ENCODE measurements at regions not wholly inside any gene's neighbourhood (a gene's known extent, or its start where the extent isn't known, plus 50 kb on each side); places are given as distances from the start of the nearest gene placed in this dataset.
A peak's percentile ranks its signal among the peaks of the same experiment; 100 is the strongest.
"Not testable (repeated sequence)": the region's sequence is repeated elsewhere in the genome, so short reads cannot be mapped to it uniquely, and the experiment has no call there.

DNA sequence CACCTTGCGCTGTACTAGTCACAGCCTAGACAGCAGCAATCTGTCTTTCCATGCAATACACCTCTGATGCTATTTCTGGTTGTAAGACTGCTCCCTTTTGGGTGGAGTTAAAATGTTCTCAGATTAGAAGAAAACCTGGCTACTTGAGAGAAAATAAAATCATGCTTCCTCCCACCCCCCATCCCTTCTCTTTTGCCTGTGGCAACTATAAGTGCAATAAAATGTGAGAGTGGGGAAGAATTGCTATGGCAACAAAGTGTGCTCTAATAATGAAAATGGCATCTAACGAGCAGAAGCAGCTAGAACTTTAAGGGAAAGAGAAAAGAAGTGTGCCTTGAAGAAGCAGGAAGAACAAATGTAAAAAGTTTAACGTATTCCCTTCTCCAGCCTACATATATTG is 464.2 kb upstream of the FSHR start:
- Histone ChIP-seq H3K4me1 (replicated peaks in 1 of 2) (no peaks in the 10 kb centered on the region), H3K4me3 (no peak overlapping the region), H3K27ac (no peak overlapping the region)
- no peak for ATAC-seq (replicated peaks in 6 of 8)
- WGBS, 10 experiments, result 0 to 83% (median 61%) methylated on average over 1 to 3 of the region's 3 CpGs; no CpG with 5 or more reads in 1 of the 10 experiments
- in situ Hi-C loops (cut with MboI; ENCODE audit: low pct_unique_long_range_greater_than_20kb in 2 of 9, low sequenced_read_pairs in 9 of 9, unreplicated experiment in 9 of 9), result no loop called here

DNA sequence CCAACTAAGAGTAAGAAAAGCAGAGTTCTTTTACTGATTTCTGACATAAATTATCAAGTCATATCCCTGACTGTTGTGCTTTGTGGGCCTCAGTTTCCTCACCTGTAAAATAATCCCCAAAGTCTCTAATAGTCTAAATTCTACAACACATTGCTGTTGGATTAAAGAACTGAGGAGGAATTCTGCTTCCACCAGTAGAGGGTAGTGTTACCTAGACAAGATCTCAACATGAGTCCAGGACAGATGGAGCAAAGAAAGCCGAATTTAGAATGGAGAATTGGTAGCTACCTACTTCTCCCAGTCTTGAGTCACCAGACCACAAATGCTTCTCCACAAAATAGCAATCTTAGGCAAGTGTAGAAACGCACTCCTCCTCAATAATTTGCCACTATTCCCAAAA is 462.5 kb upstream of the FSHR start:
- H3K4me1 ChIP-seq (replicated peaks in 1 of 2), result no peaks in the 10 kb centered on the region
- in situ Hi-C loops (cut with MboI; ENCODE audit: low pct_unique_long_range_greater_than_20kb in 2 of 9, low sequenced_read_pairs in 9 of 9, unreplicated experiment in 9 of 9), result no loop called here
- WGBS, 10 experiments, result 0 to 52% (median 15%) methylated on average over 1 to 2 of the region's 2 CpGs; no CpG with 5 or more reads in 1 of the 10 experiments
- ATAC-seq (replicated peaks in 6 of 8), result peak in 3 of 8 experiments; percentile 37 to 72 (median 45)
- H3K4me3 ChIP-seq, result no peak overlapping the region
- H3K27ac ChIP-seq, result no peak overlapping the region

DNA sequence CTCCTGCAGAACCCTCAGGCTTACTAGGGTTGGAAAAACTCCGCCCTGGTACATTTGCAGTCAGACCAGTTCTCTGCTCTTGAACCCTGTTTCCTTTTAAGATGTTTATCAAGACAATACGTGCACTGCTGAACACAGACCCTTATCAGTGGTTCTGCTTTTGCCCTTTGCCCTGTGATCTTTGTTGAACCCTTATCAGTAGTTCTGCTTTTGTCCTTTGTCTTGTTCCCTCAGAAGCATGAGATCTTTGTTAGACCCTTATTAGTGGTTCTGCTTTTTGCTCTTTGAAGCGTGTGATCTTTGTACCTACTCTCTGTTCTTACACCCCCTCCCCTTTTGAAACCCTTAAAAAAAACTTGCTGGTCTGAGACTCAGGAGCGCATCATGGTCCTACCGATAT is 457.5 kb upstream of the FSHR start:
- H3K4me1 ChIP-seq (replicated peaks in 1 of 2); H3K27ac ChIP-seq; in situ Hi-C loops (cut with MboI; ENCODE audit: low pct_unique_long_range_greater_than_20kb in 2 of 9, low sequenced_read_pairs in 9 of 9, unreplicated experiment in 9 of 9); ATAC-seq (replicated peaks in 6 of 8); H3K4me3 ChIP-seq: not testable (repeated sequence)
- 0 to 100% (median 96%) methylated on average over 1 to 5 of the region's 5 CpGs; no CpG with 5 or more reads in 2 of the 10 experiments for WGBS, 10 experiments

DNA sequence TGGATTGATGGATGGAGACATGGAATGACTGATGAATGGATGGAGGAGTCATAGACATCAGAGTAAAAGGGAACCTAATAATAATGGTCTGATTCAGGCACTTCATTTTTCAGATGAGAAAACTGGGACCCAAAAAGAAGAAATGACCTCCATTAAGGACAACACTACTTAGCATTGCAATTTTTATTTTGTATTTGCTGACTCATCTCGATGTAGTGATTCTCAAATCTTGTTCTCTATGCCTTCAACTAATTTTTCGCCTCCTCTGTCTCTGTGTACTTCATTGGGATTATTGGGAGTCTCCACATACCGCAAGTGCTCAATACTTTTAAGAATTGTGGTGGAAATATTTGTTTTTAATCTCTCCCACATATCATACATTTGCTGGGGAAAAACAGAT is 446.2 kb upstream of the FSHR start:
- 0 to 91% (median 64%) methylated on average over 1 to 3 of the region's 3 CpGs; no CpG with 5 or more reads in 4 of the 10 experiments for WGBS, 10 experiments
- no peaks in the 10 kb centered on the region for H3K4me1 ChIP-seq (replicated peaks in 1 of 2)
- in situ Hi-C loops (cut with MboI; ENCODE audit: low pct_unique_long_range_greater_than_20kb in 2 of 9, low sequenced_read_pairs in 9 of 9, unreplicated experiment in 9 of 9), result no loop called here

DNA sequence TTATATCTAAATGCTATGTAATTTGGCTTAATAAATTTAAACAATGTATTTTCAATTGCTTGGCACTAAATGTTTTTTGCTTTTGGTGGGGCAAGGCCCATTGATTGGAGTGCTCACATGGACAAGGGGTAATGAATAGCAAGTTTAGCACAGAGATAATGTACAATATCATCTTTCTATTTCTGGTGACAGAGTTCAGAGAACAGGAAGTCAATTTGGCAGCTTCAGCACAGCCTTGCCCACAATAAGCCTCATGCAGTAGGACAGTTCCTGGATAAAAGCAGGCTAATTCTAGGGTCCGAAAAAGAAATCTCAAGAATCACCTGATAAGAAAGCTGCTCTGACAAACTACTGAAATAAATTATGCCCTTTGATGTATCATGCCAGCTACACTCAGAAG is 443.9 kb upstream of the FSHR start:
- in situ Hi-C loops (cut with MboI; ENCODE audit: low pct_unique_long_range_greater_than_20kb in 2 of 9, low sequenced_read_pairs in 9 of 9, unreplicated experiment in 9 of 9), result no loop called here
- no peak overlapping the region for H3K27ac ChIP-seq
- ATAC-seq (replicated peaks in 6 of 8), result no peak
- H3K4me3 ChIP-seq, result no peak overlapping the region
- WGBS, 10 experiments, result 0 to 100% (median 50%) methylated on average over 1 of the region's 1 CpG; no CpG with 5 or more reads in 6 of the 10 experiments
- H3K4me1 ChIP-seq (replicated peaks in 1 of 2), result no peaks in the 10 kb centered on the region

More for the DNA sequence above, 446.2 kb upstream of the FSHR start:
- ATAC-seq (replicated peaks in 6 of 8), result no peak
- H3K27ac ChIP-seq, result no peak overlapping the region
- H3K4me3 ChIP-seq, result no peak overlapping the region

DNA sequence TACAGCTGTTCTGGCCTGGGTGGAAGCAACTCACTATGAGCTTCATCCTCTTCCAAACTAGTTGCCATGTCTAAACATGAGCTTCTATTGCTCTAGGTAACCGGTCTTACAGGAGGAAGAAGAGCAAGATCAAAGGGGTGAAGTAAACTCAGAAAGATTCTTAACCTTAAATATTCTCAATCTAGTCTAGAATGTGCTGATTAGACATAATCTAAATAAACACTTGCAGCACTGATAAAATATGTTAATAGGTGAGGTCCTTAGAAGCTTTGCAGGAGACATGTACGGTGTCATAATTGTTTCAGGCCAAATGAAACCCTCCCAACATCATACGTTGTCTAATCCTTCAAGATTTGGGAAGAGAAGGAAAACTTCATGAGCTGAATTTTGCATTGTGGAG is 431.6 kb upstream of the FSHR start:
- WGBS, 10 experiments, result 0 to 92% (median 80%) methylated on average over 1 to 3 of the region's 3 CpGs; no CpG with 5 or more reads in 1 of the 10 experiments
- no peak overlapping the region for H3K27ac ChIP-seq

DNA sequence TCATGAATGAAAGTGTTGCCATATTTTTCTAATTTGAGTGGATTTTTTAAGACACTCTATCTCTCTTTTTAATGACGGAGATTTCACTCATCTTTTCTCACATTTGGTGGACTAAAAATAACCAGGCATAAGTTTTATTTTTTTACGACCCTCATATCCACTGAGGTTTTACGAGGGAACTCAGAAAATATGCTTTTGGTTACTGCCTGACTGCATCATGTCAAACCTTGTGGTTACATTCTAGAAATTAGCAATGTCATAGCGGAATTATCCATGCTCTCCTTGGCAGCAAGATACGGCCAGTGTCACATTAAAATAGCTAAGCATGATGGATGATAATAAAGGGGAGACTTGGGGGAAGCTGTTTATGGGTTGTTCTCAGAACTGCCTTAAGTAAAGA is 428.6 kb upstream of the FSHR start:
- in situ Hi-C loops (cut with MboI; ENCODE audit: low pct_unique_long_range_greater_than_20kb in 2 of 9, low sequenced_read_pairs in 9 of 9, unreplicated experiment in 9 of 9), result no loop called here
- H3K4me3 ChIP-seq, result no peak overlapping the region
- ATAC-seq (replicated peaks in 6 of 8), result peak in 4 of 8 experiments; percentile 28 to 78 (median 56)
- 0 to 82% (median 60%) methylated on average over 2 to 5 of the region's 5 CpGs for WGBS, 10 experiments
- H3K27ac ChIP-seq, result peak overlapping the region in 1 of 2 donors; percentile 24
- peaks cover 0 to 8% of the 10 kb centered on the region in 2 donors for H3K4me1 ChIP-seq (replicated peaks in 1 of 2)

More for the DNA sequence above, 431.6 kb upstream of the FSHR start:
- in situ Hi-C loops (cut with MboI; ENCODE audit: low pct_unique_long_range_greater_than_20kb in 2 of 9, low sequenced_read_pairs in 9 of 9, unreplicated experiment in 9 of 9), result no loop called here
- ATAC-seq (replicated peaks in 6 of 8), result no peak
- Histone ChIP-seq H3K4me3 (no peak overlapping the region), H3K4me1 (replicated peaks in 1 of 2) (peaks cover 0 to 8% of the 10 kb centered on the region in 2 donors)

DNA sequence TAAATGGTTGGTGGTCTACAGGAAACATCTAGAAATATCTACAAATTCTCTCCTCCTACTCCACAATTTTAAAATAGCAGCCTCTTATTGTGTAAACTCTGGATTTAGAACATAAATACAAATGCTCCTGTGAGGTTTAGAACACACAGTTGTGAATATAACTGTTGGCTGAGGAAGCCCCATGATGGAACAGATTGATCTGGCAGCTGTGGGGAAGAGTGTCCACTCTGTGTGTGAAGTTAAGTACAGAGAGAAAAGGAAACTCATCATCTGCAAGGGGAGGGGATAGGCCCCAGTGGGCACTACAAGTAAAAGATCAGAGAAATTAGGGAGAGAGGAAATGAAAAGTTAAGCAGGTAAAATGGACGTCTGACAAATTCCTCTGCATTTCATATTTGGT is 422.7 kb upstream of the FSHR start:
- in situ Hi-C loops (cut with MboI; ENCODE audit: low pct_unique_long_range_greater_than_20kb in 2 of 9, low sequenced_read_pairs in 9 of 9, unreplicated experiment in 9 of 9), result no loop called here
- 0 to 90% (median 41%) methylated on average over 1 of the region's 1 CpG for WGBS, 10 experiments
- no peak overlapping the region for H3K27ac ChIP-seq

DNA sequence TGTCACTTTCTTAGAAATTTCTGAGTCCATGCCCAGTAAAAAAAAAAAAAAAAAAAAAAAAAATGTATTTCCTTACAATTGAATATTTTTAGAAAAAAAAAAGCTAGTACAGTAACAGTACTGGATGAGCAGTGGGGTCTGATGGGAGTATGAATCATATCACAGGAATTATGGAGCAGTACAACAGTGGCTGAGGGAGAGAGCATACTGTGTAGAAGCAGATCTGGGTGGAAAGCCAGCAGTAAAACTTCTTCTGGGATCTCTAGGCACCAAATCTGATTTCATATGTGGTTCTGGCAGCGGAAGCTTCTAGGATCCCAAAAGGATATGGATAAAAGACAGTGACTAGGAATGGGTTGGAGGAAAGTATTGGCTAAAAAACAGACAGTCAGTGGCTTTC is 414.9 kb upstream of the FSHR start:
- Histone ChIP-seq H3K4me3 (no peak overlapping the region), H3K4me1 (replicated peaks in 1 of 2) (no peaks in the 10 kb centered on the region), H3K27ac (no peak overlapping the region)
- no peak for ATAC-seq (replicated peaks in 6 of 8)
- in situ Hi-C loops (cut with MboI; ENCODE audit: low pct_unique_long_range_greater_than_20kb in 2 of 9, low sequenced_read_pairs in 9 of 9, unreplicated experiment in 9 of 9), result no loop called here
- 0 to 100% (median 43%) methylated on average over 1 of the region's 1 CpG; no CpG with 5 or more reads in 3 of the 10 experiments for WGBS, 10 experiments

More for the DNA sequence above, 422.7 kb upstream of the FSHR start:
- Histone ChIP-seq H3K4me1 (replicated peaks in 1 of 2) (no peaks in the 10 kb centered on the region), H3K4me3 (no peak overlapping the region)
- no peak for ATAC-seq (replicated peaks in 6 of 8)

DNA sequence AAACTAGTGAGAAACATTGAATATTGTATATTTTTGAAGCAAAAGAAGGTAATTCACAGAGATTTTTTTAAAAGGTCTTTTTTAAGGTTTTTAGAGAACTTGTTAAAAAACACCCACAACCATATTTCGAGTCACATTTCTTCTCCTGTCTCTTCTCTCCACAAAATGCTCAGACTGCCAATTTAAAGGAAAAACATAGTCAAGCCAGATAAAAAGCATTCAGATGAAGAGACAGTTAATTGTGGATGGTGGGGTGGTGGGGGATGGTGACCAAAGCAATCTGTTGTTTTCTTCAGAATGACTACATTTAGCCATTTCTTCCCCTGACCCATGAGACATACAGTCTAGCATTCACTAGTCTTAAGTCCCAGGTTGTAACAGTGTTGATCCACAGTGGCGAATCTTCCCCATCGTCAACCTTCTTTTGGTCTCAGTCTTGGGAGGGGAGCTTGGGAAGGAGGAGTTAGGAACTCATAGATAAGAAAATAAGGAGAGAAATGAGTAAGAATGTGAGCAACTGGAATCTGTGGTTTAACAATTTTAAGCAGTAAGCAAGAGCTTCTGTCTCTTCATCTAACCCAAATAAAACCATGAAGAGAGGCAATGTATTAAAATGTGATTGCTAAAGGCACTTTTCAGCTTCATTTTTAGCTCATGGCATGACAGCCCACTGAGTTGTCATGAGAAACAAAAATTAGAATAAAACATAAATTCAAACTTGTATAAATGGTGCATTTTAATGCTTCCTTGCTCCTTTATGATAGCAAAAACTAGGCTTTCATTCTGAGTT is 413.7 kb upstream of the FSHR start:
- Histone ChIP-seq H3K4me1 (replicated peaks in 1 of 2) (no peaks in the 10 kb centered on the region), H3K27ac (no peak overlapping the region), H3K4me3 (no peak overlapping the region)
- in situ Hi-C loops (cut with MboI; ENCODE audit: low pct_unique_long_range_greater_than_20kb in 2 of 9, low sequenced_read_pairs in 9 of 9, unreplicated experiment in 9 of 9), result no loop called here
- WGBS, 10 experiments, result 4 to 95% (median 64%) methylated on average over 1 to 3 of the region's 3 CpGs
- ATAC-seq (replicated peaks in 6 of 8), result no peak

DNA sequence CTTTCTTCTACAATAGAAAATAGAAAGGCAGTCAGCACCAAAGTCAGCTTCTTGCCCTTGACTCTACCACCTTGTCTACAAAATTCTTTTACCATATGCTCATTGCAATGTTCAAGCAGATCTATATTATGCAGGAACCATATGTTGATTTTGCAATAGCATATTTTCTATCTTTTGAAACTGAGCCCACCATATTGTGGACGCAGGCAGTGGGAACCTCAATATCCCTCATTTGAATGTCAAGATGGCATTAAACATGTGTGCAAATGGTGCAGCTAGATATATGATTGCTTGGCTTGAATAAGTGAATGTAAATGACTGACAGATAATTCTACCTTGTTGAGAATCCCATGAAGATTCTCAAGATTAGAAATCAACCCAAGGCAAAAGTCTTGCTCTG is 412.7 kb upstream of the FSHR start:
- 13 to 100% (median 83%) methylated on average over 1 of the region's 1 CpG; no CpG with 5 or more reads in 5 of the 10 experiments for WGBS, 10 experiments
- no peak overlapping the region for H3K4me3 ChIP-seq
- no peak for ATAC-seq (replicated peaks in 6 of 8)
- in situ Hi-C loops (cut with MboI; ENCODE audit: low pct_unique_long_range_greater_than_20kb in 2 of 9, low sequenced_read_pairs in 9 of 9, unreplicated experiment in 9 of 9), result no loop called here
- H3K4me1 ChIP-seq (replicated peaks in 1 of 2), result no peaks in the 10 kb centered on the region
- no peak overlapping the region for H3K27ac ChIP-seq

DNA sequence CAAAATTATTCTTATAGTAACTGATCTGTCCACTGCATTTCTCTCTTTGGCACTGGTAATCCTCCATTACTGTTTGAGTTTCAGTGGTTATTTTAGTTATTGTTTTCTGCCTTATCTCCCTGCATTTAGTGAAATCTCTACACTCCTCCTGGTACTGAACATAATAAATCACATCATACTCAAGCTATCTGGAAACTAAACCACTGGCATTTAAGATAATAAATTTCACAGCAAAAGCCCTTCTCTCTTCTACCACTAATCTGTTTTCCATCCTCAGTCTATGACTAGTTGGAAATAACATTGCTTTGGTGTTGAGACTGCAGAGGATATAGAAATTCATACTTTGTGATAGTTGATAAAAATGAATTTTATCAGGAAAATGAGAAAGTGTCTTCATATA is 399.3 kb upstream of the FSHR start:
- H3K27ac ChIP-seq, result no peak overlapping the region
- H3K4me1 ChIP-seq (replicated peaks in 1 of 2), result no peaks in the 10 kb centered on the region
- no peak overlapping the region for H3K4me3 ChIP-seq
- no peak for ATAC-seq (replicated peaks in 6 of 8)
- in situ Hi-C loops (cut with MboI; ENCODE audit: low pct_unique_long_range_greater_than_20kb in 2 of 9, low sequenced_read_pairs in 9 of 9, unreplicated experiment in 9 of 9), result no loop called here

DNA sequence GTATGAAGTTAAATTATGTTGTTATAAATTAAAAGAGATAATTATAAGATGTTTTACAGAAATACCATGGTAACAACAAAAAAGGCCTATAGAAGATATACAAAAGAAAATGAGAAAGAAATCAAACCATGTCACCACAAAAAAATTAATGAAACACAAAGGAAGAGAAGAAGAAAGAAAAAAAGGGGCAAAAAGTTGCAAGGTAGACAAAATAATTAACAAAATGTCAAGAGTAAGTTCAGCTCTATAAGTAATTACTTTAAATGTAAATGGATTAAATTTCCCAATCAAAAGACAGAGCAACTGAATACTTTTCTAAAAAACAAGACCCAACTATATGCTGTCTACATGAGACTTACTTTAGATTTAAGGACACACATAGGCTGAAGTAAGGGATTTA is 378.4 kb upstream of the FSHR start:
- no peak for ATAC-seq (replicated peaks in 6 of 8)
- in situ Hi-C loops (cut with MboI; ENCODE audit: low pct_unique_long_range_greater_than_20kb in 2 of 9, low sequenced_read_pairs in 9 of 9, unreplicated experiment in 9 of 9), result no loop called here

More for the DNA sequence above, 378.4 kb upstream of the FSHR start:
- H3K4me3 ChIP-seq, result no peak overlapping the region
- no peak overlapping the region for H3K27ac ChIP-seq
- no peaks in the 10 kb centered on the region for H3K4me1 ChIP-seq (replicated peaks in 1 of 2)

All from motor neuron (in vitro differentiated cells).